ENCODE measurements at regions not wholly inside any gene's neighbourhood (a gene's known extent, or its start where the extent isn't known, plus 50 kb on each side); places are given as distances from the start of the nearest gene placed in this dataset.
"Not testable (repeated sequence)": the region's sequence is repeated elsewhere in the genome, so short reads cannot be mapped to it uniquely, and the experiment has no call there.

- DNase-seq (ENCODE audit: low spot score), result no peak
Observed at GRCh38 chrX:125678258-125678657, 358.6 kb downstream of the TEX13C start.

- no peak for DNase-seq (ENCODE audit: low spot score)
Observed at GRCh38 chrX:125680366-125680765, 360.7 kb downstream of the TEX13C start.

GRCh38 chrX:125681058-125681457 lies 361.4 kb downstream of the TEX13C start:
- DNase-seq (ENCODE audit: low spot score), result no peak

- no peak for DNase-seq (ENCODE audit: low spot score)
Observed at GRCh38 chrX:125681507-125681906, 361.8 kb downstream of the TEX13C start.

- DNase-seq (ENCODE audit: low spot score), result not testable (repeated sequence)
Observed at GRCh38 chrX:125690522-125690921, 370.9 kb downstream of the TEX13C start.

- DNase-seq (ENCODE audit: low spot score), result no peak
Observed at GRCh38 chrX:125694171-125694570, 374.5 kb downstream of the TEX13C start.

GRCh38 chrX:125709074-125709473 lies 389.4 kb downstream of the TEX13C start:
- no peak for DNase-seq (ENCODE audit: low spot score)

GRCh38 chrX:125709532-125709931 lies 389.9 kb downstream of the TEX13C start:
- no peak for DNase-seq (ENCODE audit: low spot score)

GRCh38 chrX:125710403-125711062 lies 390.9 kb downstream of the TEX13C start:
- DNase-seq (ENCODE audit: low spot score), result no peak

GRCh38 chrX:125711103-125711502 lies 391.4 kb downstream of the TEX13C start:
- DNase-seq (ENCODE audit: low spot score), result no peak

GRCh38 chrX:125713633-125714032 lies 394.0 kb downstream of the TEX13C start:
- no peak for DNase-seq (ENCODE audit: low spot score)

GRCh38 chrX:125727117-125727516 lies 407.4 kb downstream of the TEX13C start:
- DNase-seq (ENCODE audit: low spot score), result no peak

GRCh38 chrX:125736008-125736729 lies 416.5 kb downstream of the TEX13C start:
- no peak for DNase-seq (ENCODE audit: low spot score)

- DNase-seq (ENCODE audit: low spot score), result no peak
Observed at GRCh38 chrX:125742811-125743210, 423.1 kb downstream of the TEX13C start.

- no peak for DNase-seq (ENCODE audit: low spot score)
Observed at GRCh38 chrX:125744914-125745313, 421.2 kb downstream of the DCAF12L2 start.

- DNase-seq (ENCODE audit: low spot score), result no peak
Observed at GRCh38 chrX:125757794-125758564, 408.1 kb downstream of the DCAF12L2 start.

- DNase-seq (ENCODE audit: low spot score), result no peak
Observed at GRCh38 chrX:125758819-125759218, 407.3 kb downstream of the DCAF12L2 start.

- no peak for DNase-seq (ENCODE audit: low spot score)
Observed at GRCh38 chrX:125762954-125763353, 403.1 kb downstream of the DCAF12L2 start.

- no peak for DNase-seq (ENCODE audit: low spot score)
Observed at GRCh38 chrX:125765347-125765746, 400.7 kb downstream of the DCAF12L2 start.

- DNase-seq (ENCODE audit: low spot score), result no peak
Observed at GRCh38 chrX:125769628-125770027, 396.5 kb downstream of the DCAF12L2 start.

- no peak for DNase-seq (ENCODE audit: low spot score)
Observed at GRCh38 chrX:125778261-125778660, 387.8 kb downstream of the DCAF12L2 start.

GRCh38 chrX:125782184-125782583 lies 383.9 kb downstream of the DCAF12L2 start:
- DNase-seq (ENCODE audit: low spot score), result no peak

- no peak for DNase-seq (ENCODE audit: low spot score)
Observed at GRCh38 chrX:125786316-125786715, 379.8 kb downstream of the DCAF12L2 start.

All from HT-29 (cell line).